ENCODE measurements at regions not wholly inside any gene's neighbourhood (a gene's known extent, or its start where the extent isn't known, plus 50 kb on each side); places are given as distances from the start of the nearest gene placed in this dataset.

DNA sequence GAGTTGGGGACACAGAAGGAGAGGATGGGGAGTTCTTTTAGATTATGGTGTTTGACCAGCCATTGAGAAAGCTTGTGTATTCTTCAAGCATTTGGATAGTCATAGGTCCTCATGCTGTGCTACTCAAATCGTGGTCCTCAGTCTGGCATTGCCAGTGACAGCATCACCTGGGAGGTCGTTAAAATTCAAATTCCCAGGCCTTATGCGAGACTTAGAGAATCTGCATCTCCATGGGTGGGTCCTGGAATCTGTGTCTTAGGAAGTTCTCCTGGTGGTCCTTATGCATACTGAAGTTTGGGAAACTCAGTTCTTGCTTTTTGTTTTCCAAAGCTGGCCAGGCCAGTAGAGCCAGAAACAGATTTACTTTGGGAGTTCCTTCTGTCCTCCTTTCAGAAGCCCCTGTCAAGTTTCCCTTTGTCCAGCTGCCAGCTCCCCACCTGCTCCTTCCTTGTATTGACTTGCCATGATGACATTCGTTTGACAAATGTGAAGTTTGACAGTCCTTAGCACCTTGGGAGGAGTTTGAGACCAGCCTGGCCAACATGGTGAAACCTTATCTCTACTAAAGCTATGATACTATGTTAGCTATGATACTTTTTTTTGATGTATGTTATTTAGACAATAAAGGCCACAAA is 95.6 kb downstream of the PALM2AKAP2 start:
- TF ChIP-seq POLR2A (IDR thresholded peaks at IDR 0.05; ENCODE audit: low read length) (no peak), GATA1 (IDR thresholded peaks at IDR 0.05; ENCODE audit: low read depth, low read length) (no peak)
